PFSK-1 (cell line): ENCODE measurements at regions not wholly inside any gene's neighbourhood (a gene's known extent, or its start where the extent isn't known, plus 50 kb on each side); places are given as distances from the start of the nearest gene placed in this dataset.

ENCODE experiments used
- FOXP2 ChIP-seq: optimal IDR thresholded peaks from 2 replicates; pipeline ENCODE3; 2011; ENCODE audit warnings: borderline replicate concordance, control low read depth, inconsistent platforms; ENCODE audit not compliant: insufficient read depth; ENCODE audit errors: extremely low read length, extremely low read depth
- POLR2AphosphoS5 ChIP-seq: IDR thresholded peaks from 2 replicates; pipeline ENCODE4 v1.6.1; 2012; ENCODE audit warnings: low read depth, mild to moderate bottlenecking, control low read depth, low read length, moderate library complexity
- SIN3A ChIP-seq: IDR thresholded peaks from 2 replicates; pipeline ENCODE4 v1.6.1; 2012; ENCODE audit warnings: mild to moderate bottlenecking, low read length, moderate library complexity, borderline replicate concordance; ENCODE audit not compliant: insufficient read depth
- TAF1 ChIP-seq: IDR thresholded peaks from 2 replicates; pipeline ENCODE4 v1.6.1; 2012; ENCODE audit warnings: low read length, control low read depth, borderline replicate concordance; ENCODE audit not compliant: insufficient read depth
- TF ChIP-seq, protein P1 (sequence below), 2 experiments: IDR thresholded peaks; 2 replicates each; pipeline versions ENCODE4 v1.6.1 to v1.8.0; 2011 to 2012; ENCODE audit warnings: low read depth in 2 of 2, low read length in 2 of 2, control low read depth in 1 of 2, inconsistent platforms in 1 of 2, mild to moderate bottlenecking in 1 of 2, moderate library complexity in 1 of 2; ENCODE audit not compliant: insufficient read depth in 1 of 2

DNA sequence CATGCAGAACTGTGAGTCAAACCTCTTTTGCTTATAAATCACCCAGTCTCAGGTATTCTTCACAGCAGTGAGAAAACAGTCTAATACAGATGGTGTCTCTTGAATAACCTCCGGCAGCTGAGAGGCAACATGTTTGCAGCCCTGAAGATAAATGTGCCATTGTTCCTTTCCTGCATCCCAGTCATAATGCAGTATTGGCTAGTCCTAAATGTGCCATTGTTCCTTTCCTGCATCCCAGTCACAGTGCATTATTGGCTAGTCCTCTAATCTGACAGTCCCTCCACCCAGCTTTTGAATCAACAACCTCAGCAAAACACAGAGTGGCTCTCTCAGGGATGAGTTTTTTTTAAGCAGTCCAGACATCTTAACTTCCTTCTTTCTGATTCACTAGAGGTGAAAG, 550.7 kb downstream of the RIT2 start:
- TF ChIP-seq POLR2AphosphoS5 (no peak), TAF1 (no peak), SIN3A (no peak), FOXP2 (no peak)
- TF ChIP-seq, protein P1, sequence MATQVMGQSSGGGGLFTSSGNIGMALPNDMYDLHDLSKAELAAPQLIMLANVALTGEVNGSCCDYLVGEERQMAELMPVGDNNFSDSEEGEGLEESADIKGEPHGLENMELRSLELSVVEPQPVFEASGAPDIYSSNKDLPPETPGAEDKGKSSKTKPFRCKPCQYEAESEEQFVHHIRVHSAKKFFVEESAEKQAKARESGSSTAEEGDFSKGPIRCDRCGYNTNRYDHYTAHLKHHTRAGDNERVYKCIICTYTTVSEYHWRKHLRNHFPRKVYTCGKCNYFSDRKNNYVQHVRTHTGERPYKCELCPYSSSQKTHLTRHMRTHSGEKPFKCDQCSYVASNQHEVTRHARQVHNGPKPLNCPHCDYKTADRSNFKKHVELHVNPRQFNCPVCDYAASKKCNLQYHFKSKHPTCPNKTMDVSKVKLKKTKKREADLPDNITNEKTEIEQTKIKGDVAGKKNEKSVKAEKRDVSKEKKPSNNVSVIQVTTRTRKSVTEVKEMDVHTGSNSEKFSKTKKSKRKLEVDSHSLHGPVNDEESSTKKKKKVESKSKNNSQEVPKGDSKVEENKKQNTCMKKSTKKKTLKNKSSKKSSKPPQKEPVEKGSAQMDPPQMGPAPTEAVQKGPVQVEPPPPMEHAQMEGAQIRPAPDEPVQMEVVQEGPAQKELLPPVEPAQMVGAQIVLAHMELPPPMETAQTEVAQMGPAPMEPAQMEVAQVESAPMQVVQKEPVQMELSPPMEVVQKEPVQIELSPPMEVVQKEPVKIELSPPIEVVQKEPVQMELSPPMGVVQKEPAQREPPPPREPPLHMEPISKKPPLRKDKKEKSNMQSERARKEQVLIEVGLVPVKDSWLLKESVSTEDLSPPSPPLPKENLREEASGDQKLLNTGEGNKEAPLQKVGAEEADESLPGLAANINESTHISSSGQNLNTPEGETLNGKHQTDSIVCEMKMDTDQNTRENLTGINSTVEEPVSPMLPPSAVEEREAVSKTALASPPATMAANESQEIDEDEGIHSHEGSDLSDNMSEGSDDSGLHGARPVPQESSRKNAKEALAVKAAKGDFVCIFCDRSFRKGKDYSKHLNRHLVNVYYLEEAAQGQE (IDR thresholded peaks at IDR 0.05; ENCODE audit: insufficient read depth in 1 of 2, low read depth in 2 of 2, low read length in 2 of 2), result no peak
